GM12878 (cell line): ENCODE measurements at regions not wholly inside any gene's neighbourhood (a gene's known extent, or its start where the extent isn't known, plus 50 kb on each side); places are given as distances from the start of the nearest gene placed in this dataset.

Experiments
- ELK1 ChIP-seq: IDR thresholded peaks from 2 replicates; pipeline ENCODE4 v1.6.1; 2012; ENCODE audit warnings: low read depth, low read length, improper control_type of control experiment
- FOXK2 ChIP-seq: fragments of 450-650 bp; IDR thresholded peaks from 2 replicates; pipeline ENCODE4 v1.6.1; 2017; ENCODE audit warnings: mild to moderate bottlenecking, moderate library complexity
- GATAD2B ChIP-seq: fragments of 450-650 bp; conservative IDR thresholded peaks from 2 replicates; pipeline ENCODE4 v1.6.1; 2017; ENCODE audit warnings: low read depth, mild to moderate bottlenecking, moderate library complexity
- HDGF ChIP-seq: fragments of 450-650 bp; IDR thresholded peaks from 2 replicates; pipeline ENCODE4 v1.6.1; 2016; ENCODE audit warnings: antibody characterized with exemption
- IRF5 ChIP-seq: fragments of 450-650 bp; IDR thresholded peaks from 2 replicates; pipeline ENCODE4 v1.6.1; 2017; ENCODE audit warnings: borderline replicate concordance
- KAT2A ChIP-seq: conservative IDR thresholded peaks from 2 replicates; pipeline ENCODE4 v1.6.1; 2011; ENCODE audit warnings: low read depth, low read length; ENCODE audit not compliant: control insufficient read depth
- KDM1A ChIP-seq: fragments of 200-600 bp; sonication (generic); IDR thresholded peaks from 2 replicates; pipeline ENCODE4 v1.6.1; 2016; ENCODE audit warnings: borderline replicate concordance
- LARP7 ChIP-seq: fragments of 450-650 bp; IDR thresholded peaks from 2 replicates; pipeline ENCODE4 v1.6.1; 2017; ENCODE audit warnings: mild to moderate bottlenecking
- NKRF ChIP-seq: fragments of 450-650 bp; conservative IDR thresholded peaks from 2 replicates; pipeline ENCODE4 v1.6.1; 2017; ENCODE audit warnings: mild to moderate bottlenecking, moderate library complexity
- RB1 ChIP-seq: fragments of 450-650 bp; formaldehyde crosslinking; IDR thresholded peaks from 2 replicates; pipeline ENCODE4 v1.6.1; 2017; ENCODE audit warnings: mild to moderate bottlenecking, borderline replicate concordance
- SREBF2 ChIP-seq: IDR thresholded peaks from 2 replicates; pipeline ENCODE4 v1.6.1; 2012; ENCODE audit warnings: mild to moderate bottlenecking, low read length
- SUZ12 ChIP-seq: fragments of 200-600 bp; sonication (generic); IDR thresholded peaks from one replicate; pipeline ENCODE4 v1.6.1; 2018; ENCODE audit warnings: antibody characterized with exemption, mild to moderate bottlenecking; ENCODE audit not compliant: unreplicated experiment
- ZBTB33 ChIP-seq: fragments of 450-650 bp; IDR thresholded peaks from 2 replicates; pipeline ENCODE4 v1.6.1; 2017; ENCODE audit warnings: mild to moderate bottlenecking

GRCh38 chr21:17386498-17386897 is 126.3 kb upstream of the CXADR start (continued):
- no peak for TF ChIP-seq NKRF
- no peak for TF ChIP-seq LARP7
- no peak for TF ChIP-seq RB1
- TF ChIP-seq KDM1A, result no peak
- TF ChIP-seq GATAD2B, result no peak
- no peak for TF ChIP-seq SREBF2
- no peak for TF ChIP-seq ZBTB33
- no peak for TF ChIP-seq ELK1
- no peak for TF ChIP-seq FOXK2
- no peak for TF ChIP-seq KAT2A
- TF ChIP-seq SUZ12, result no peak
- TF ChIP-seq IRF5, result no peak
- no peak for TF ChIP-seq HDGF
